ENCODE measurements at regions not wholly inside any gene's neighbourhood (a gene's known extent, or its start where the extent isn't known, plus 50 kb on each side); places are given as distances from the start of the nearest gene placed in this dataset.

DNA sequence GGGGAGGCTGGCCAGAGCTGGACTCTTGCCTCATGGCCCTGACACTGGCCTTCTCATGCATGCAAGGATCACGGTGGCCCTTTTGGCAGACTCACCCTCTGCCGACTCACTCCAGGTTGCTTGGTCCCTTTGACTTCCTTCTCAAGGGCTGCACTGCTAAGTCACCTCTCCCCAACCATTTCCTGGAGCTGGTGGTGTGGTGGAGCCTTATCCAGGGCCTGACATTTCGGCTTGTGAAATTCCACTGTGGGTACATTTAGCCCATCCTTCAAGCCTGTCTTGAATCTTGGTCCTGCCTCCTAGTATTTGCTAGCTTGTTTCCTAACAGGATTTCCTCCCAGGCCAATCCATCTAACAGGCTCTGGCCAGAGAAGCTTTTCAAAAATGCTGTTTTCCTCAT is 52.6 kb upstream of the JUN start:
- DNase-seq: no peak

DNA sequence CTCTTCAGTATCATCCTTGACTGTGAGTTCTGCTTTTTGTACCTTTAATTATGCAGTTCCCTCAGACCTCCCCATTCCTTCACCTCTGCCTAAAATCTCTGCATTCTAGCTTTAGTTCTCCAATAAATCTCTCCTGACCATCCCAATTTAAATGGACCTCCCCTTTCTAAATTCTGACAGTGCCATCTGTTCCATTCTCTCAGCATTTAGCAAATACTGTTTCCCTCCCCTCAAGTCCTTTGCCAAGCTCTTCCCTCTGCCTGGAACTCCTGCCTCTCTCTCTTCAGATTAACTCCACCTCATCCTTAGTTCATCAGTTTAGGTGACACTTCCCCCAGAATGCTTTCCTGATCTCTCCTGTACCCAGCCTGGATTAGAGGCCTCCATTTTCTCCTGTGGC is 54.0 kb upstream of the JUN start:
- no peak for DNase-seq

DNA sequence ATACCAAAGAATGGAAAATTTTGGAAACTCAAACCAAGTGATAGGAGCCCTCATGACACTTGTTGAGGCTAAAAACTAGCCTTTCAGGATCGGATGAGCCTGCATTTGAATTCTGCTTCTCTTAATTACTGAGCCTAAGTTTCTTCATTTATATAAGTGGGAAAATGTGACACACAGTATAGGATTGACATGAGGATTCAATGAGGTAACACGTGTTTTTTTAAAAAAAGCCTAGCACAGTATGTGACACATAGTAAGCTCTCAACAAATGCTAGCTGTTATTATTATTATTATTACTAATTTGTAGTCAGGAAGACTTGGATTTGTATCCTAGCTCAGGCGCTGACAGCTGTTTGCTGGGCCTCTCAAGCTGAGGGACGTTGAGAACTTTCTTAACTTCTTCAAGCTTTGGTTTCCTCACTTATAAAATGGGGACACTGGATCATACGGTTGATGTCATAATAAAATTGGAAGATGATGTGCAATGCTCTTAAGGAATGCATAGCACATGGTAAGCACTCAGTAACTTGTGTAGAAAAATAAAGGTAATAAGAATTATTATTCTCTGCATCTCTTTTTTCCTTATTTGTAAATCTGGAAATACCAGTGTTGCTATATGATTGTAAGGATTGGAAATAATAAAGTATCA is 55.4 kb upstream of the JUN start:
- DNase-seq: no peak

DNA sequence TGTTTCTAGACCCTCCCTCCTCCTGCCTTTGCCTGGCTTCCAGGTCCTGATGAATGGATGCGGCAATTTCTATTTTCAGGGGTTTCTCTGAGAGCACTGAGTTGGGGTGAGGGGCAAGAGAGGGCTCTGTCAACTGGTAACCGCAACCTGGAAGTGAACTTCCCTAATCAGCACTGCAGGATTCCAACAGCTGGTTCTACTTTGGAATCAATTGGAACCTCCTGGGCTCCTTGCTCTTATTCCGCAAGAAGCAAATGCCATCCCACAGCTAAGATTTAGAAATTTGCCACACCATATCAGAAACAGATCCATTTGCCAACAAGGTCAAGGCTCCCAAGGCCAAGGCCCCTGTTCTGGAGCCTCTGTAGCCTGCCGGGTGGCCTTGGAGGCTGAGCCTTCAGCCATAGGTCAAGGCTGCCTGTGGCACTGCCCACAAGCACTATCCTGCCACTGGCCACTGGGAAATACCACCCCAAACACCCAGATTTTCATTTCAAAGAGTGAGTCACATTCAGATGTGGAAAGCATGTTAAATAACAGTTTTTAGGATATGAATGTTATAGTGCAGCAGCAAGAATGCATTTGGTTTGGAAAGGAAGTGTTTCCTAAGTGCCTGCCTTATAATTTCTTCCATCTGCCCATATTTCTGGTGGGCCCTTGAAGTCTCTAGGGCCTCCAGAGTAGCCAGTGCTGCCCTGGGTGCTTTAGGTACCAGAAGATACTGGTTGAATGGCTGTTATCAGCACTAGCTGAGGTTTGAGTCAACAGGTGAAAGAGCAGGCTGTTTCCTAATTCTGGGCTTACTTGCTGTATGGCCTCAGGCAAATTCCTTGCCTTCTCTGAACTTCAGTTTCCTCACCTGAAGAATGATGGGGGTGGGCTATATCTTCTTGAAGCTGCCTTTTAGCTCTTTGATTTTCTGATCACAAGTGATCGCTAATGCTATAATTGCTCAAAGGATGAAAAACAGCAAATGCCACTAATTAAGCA is 56.3 kb upstream of the JUN start:
- no peak for DNase-seq

DNA sequence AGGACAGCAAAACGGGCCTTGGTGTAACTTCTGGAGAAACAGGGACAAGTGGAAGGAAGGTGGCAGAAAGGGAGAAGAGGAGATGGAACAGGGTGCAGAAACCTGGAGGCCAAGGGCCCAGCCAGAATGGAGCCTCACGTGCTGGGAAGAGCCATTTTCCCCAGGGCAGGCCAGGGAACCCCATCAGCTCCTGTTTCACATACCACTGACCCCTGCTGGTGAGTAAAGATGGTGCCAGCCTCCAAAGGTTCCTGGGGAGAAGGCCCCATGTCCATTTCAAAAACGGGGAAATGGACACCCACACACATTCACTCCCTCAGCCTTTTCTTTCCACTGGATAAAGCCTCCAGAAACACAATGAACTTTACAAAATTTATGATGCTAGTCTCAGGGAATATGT is 57.6 kb upstream of the JUN start:
- DNase-seq: peak; percentile 65

DNA sequence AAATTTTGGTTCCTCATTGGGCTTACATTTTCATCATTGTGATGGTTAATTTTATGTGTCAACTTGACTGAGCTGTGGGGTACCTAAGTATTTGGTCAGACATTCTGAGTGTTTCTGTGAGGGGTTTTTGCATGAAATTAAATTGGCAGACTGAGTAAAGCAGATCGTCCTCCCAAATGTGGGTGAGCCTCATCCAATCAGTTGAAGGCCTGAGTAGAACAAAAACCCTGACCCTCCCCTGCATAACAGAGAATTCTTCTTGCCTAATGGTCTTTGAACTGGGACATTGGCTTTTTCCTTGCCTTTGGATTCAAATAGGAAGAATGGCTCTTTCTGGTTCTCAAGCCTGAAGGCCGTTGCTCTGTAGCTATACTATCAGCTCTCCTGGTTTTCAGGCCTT is 59.1 kb upstream of the JUN start:
- no peak for DNase-seq

DNA sequence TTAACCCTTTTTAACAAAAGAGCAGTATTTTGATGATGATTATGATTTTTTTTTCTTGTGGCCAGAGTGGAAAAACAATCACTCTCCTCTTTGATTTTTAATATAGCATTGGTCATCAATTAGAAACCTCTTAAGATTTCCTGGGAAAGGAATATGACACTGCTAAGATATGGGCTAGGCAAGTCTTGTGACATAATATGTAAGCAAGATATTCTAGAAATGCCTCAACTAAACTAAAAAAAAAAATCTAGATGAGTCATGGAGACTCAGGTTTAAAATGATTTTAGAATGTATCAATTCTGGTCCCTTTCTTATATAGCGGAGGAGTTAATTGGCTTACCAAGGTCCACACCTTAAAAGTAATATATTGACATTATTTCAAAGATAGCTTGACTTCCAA is 60.3 kb upstream of the JUN start:
- DNase-seq: no peak

DNA sequence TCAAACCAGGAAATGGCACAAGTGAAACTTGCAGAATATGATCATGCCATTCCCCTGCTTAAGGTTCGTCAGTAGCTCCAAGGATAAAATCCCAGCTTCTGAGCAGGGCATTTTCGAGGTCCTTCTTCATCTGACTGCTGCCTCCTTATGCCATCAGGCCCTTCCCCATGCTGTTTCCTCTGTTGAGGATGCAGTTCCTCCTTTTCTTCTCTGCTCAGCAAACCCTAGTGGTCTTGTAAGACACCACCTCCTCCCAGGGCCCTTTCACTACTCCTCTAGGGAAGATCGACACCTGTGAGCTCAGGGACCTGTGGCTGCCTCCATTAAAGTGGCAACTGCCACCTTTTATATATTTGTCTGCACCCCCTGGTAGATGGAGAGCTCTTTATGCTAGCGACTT is 62.1 kb upstream of the JUN start:
- DNase-seq: peak; percentile 57

DNA sequence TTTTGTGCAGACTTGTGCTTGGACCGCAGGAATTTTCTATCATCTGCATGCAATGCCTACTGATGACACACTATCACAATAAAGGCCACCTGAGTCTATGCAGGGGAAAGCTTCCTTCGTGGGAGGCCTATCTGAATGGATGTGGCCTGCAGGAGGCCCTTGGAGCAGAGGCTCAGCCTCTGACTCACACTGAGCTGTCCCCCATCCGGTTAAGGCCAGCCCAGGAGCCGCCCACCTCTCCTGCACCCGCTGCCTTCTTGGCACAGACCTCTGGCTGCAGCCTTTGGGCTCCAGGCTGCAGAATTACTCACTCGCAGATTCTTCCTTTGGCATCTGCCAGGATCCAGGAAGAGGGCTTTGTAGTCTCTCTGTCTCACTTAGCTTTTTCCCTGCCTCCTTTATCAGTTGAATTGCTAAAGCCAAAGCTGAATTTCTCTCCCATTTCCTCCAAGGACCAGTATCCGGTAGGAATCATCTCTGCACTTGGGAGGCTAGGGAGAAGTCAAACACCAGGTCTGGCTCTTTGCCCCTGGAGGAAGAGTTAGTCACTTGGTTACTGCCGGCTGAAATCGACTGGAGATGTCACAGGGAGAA is 65.1 kb upstream of the JUN start:
- DNase-seq: peak; percentile 70

DNA sequence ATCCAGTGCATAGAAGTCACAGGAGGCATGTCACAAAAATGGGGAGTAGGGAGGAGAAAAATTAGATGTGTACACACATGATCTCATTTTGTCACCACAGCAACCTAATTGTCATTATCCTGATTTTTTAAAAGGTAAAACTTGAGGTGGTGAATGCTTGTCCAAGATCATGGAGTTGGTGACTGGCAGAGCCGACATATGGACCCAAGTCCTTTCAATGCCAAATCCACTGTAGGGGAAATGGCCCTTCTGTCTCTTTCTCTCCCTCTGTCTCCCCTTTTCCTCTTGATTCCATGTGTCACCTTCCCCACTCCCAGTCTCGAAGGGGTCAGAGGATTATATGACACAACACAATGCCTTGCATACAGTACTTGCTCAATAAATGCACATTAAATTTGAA is 65.7 kb upstream of the JUN start:
- no peak for DNase-seq

DNA sequence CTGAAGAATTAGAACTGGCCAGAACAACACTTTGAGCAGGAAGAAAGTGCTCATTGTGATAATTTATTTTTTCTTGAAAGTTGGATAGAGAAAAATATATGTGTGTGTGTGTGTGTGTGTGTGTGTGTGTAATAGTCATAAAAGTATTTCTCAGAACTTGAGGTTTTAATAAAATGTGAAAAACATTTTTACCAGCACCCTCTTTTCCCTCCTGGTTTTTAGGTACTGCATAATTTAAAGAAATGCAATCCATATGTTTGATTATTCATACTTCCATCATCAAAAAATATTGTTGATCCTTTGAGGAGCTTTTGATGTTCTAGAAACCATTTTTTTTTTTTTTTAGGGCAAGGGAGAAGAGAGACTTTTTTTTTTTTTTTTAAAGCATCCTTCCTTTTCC is 66.8 kb upstream of the JUN start:
- DNase-seq: no peak

DNA sequence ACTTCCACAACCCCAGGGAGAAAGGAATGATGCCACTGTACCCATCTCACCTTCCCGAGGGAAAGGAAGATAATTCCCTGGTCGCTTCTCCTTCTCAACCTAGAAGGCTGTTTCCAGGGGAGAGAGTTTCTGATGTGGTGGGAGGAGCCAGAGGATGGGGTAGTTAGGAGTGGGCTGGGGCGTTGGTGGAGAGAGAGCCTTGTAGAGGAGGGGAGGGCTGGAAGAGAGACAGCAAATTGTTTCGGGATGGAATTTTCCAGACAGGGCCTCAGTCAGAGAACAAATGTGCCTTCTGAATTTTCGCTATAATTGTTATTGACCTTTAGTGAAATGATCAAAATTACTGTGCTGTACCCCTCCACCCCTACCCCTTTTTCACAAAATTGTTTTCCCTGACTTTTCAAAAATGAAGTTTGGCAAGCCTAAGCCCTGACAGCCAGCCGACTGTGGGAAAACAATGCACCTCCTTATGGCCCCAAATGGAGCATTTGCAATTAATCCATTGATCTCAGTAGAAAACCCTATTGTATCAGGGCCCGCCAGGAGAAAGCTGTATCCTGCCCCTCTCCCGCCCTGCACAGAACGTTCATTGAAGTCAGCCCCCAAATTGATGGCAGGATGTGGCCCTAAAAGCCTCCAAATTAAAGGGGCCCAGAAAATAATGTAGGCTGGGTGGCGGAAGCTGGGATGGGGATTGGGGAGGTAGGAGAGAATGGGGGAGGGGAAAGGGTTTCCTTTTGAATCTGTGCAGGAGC is 69.1 kb upstream of the JUN start:
- no peak for DNase-seq

DNA sequence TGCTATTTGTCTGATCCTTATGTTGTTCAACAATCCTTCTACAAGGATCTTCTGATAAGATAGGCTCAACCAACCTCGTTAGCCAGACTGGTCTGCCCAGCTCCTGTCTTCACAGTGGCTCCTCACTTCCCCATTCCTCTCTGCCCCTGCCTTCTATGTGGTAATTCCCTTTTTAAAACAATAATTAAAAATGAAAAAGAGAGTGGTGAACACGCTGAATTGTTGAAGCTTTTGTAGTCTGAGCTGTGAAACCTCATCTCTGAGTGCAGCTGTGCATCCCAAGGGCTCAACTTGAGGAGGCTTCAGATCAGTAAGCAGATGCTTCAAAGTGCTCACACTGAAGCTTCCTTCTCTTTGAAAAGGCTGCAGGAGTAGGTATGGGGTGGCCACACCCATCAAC is 70.7 kb upstream of the JUN start:
- peak; percentile 57 for DNase-seq

DNA sequence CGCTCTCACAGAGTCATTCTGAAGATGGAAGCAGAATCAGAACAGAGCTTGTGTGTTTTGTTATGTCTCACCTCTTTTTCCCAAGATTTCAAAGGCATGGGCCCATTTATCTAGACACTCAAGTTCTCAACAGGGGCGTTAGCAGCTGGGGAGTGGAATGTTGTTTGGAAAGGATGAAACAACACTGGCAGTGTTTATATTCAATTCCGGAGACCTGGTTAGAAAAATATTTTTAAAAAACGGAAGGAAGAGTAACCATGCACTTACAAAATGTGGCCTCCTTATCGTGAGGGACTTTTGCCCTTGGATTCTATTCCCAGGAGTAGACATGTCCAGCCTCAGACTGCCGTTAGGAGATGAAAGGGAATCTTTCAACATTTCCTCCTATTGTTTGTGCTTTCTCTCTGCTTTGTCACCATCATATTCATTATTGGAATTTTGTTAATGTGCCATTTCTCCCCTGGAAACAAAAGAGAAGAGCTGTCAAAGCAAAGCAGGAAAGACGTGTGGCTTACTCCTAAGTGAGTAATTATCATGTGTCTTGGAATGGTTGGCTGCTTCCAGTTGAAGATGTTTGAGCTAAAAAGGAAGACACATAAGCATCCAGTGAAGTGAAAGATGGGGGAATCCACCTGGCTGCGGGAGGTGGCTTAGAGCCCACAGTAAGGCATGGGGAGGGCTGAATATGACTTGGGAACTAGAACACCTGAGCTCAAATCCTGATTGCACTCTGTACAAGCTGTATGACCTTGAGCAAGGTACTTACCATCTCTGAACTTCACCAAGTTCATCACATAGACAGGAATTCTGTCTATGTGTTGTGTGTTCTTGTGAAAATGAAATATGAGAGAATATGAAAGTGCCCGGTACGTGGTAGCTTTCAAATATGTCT is 71.7 kb upstream of the JUN start:
- no peak for DNase-seq

DNA sequence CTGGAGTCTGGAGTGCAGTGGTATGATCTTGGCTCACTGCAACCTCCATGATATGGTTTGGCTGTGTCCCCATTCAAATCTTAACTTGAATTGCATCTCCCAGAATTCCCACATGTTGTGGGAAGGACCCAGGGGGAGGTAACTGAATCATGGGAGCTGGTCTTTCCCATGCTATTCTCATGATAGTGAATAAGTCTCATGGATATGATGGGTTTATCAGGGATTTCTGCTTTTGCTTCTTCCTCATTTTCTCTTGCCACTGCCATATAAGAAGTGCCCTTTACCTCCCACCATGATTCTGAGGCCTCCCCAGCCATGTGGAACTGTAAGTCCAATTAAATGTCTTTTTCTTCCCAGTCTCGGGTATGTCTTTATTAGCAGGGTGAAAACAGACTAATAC is 72.4 kb upstream of the JUN start:
- DNase-seq: peak; percentile 42

DNA sequence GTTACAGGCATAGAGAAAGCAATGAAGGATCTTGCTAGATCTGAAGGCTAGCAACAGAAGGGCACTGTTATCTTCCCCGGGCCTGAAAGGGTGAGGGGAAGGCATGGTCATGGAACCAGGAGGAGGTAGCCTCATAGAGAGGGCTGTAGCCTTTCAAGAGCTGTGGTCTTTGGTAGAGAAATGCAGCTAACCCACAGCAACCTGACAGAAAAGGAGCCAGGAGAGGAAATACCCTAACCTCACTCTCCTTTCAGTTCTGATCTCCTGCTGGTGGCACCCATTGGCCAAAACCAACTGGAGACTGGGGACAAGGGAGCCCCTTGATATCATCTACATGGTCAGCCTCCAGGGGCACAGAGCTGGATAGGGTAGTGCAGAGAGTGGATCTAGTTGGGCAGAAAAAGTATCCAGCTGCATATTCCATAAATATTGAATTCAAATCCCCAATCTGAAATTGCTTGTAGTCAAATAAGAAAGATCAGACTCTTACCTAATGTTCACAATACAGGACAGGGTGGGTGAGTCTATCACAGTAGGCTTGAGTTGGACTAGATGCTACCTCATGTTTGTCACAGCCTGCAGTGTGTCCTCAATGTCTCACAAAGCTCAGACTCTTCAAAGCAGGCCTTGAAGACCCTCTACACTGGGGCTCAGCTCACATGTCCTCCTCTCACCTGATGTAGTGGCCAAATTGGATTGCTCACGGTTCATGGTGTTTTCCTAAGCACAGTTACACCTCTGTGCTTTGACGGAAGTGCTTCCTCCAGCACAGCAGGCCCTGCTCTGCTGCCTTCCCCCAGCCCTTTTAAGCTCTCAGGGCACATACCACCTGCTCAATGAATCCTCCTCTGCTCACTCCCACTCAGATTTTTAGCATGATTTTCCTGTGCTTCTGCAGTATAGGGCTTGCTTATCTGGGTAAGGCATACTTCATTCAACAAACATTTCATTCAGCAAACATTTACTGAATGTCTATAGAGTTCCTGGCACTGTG is 74.1 kb upstream of the JUN start:
- DNase-seq: no peak

DNA sequence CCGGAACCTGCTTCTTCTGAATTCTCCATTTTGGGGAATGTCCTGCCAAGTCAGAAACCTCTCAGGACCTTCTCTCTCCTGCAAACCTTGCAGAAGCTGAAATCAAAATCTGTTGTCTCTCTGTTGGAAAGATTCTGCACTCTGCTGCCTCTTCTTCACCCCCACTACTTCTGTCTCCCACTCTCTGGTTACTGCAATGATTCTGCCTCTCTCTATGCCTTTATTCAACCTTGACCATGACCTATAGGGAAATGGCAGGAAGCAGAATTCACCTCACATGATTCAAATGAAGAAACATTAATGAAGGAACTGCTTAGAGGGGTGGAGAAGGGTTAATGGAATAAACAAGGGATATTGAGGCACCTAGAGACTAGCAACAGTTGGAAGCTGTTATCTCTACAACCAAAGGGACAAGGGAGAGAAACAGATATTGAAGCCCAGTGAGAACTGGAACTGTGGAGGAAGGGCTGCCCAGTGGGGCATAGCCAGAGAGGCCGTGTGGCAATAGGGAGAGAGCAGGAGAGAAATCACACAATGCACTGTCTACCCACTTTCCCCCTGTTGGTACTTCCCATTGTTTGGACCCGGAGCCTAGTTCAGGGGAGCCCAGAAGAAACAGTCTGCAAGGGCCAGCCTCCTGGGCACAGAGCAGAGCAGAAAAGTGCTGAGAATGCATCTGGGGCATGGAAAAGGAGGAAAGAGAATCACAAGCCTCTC is 76.1 kb upstream of the JUN start:
- DNase-seq: no peak

DNA sequence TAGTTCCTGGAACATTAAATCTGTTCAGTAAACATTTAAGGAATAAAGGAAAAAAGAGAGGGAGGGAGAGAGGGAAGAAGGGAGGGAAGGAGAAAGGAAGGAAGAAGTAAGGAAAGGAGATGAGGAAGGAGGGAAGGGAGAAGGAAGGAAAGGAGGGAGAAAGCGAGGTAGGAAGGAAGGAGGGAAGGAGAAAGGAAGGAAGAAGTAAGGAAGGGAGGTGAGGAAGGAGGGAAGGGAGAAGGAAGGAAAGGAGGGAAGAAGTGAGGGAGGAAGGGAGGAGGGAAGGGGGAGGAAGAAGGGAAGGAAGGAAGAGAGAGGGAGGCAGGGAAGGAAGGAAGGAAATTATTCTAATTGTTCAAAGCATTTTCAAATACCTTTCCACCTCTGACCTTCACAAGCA is 77.2 kb upstream of the JUN start:
- DNase-seq: no peak

DNA sequence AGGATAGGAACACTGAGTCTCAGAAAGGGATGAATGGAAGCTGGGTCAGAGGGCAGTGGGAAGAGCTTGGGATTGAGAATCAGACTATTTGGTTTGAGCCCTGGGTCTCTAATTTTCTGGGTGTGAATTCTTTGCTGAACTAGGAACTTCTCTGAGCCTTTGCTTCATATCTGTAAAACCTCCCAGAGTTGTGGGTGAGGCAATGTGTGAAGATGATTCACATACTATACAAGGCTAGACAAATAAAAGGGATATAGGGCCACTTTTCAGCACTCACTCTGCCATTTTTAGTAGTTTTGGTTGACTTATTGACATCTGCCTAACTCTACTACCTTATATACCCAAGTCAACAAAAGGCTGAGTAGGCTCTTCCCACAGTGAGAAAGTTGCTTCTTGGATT is 77.7 kb upstream of the JUN start:
- peak; percentile 76 for DNase-seq

DNA sequence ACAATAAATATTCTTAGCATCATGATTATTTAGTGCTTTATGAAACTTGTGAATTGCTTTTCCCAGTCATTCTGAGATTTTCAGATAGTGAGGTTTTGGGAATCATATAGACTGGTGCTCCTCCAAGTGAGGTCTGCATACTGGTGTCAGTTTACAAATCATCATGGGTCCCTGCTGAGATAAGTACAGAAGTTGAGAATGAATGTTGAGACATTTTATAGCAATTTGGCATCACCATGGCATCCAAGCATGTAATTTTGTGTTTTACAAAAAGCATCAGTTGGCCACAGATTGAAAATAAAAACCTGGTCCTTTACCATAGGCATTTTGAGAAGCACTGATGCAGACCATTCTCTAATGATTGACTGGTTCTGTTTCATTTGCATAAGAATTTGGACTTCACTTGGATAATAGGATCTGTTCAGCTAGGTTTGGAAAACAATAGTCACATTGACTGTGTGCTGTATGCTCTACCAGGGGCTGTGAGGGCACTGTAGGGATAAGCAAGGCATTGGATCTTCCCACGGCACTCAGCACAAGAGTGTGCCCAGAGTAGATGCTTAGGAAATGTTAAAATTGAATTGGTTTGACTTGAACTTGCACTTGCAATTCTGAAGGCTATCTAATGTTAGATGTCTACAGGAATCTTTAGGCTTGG is 79.0 kb upstream of the JUN start:
- no peak for DNase-seq

All from inflammatory macrophage treated with lipopolysaccharide for 4 hours (primary cell).